ENCODE measurements at regions not wholly inside any gene's neighbourhood (a gene's known extent, or its start where the extent isn't known, plus 50 kb on each side); places are given as distances from the start of the nearest gene placed in this dataset.

- no peak for TF ChIP-seq CTCF (IDR thresholded peaks at IDR 0.05)
- TF ChIP-seq POLR2A (IDR thresholded peaks at IDR 0.05), result no peak
Measured at GRCh38 chr16:86061721-86062120, 162.8 kb downstream of the IRF8 start.

Data from sigmoid colon (tissue), 3 donors.